Ramos (cell line): ENCODE measurements at regions not wholly inside any gene's neighbourhood (a gene's known extent, or its start where the extent isn't known, plus 50 kb on each side); places are given as distances from the start of the nearest gene placed in this dataset.

Experiments used
- in situ Hi-C: fragments of 300-500 bp; cut with MboI; formaldehyde crosslinking; loops from one replicate; pipeline ENCODE4 v1.14.3; 2022; ENCODE audit warnings: low sequenced_read_pairs; ENCODE audit not compliant: unreplicated experiment

DNA sequence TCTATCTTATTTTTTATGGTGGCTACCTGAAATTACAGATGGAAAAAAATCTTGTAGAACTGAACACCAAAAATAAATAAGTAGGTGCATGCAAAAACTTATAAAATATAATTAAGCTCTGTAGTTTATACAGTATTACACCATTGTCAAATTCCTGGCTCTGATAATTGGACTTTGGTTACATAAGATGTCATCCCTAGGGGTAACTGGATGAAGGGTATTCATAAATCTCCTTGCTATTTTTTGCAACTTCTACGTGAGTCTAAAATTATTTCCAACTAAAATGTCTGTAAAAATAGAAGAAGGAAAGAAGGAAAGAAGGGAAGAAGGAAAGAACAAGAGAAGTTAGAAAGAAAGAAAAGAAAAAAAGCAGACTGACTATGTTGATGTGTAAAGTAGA lies 716.6 kb downstream of the BCL11B start:
- in situ Hi-C loops, result no loop called here

DNA sequence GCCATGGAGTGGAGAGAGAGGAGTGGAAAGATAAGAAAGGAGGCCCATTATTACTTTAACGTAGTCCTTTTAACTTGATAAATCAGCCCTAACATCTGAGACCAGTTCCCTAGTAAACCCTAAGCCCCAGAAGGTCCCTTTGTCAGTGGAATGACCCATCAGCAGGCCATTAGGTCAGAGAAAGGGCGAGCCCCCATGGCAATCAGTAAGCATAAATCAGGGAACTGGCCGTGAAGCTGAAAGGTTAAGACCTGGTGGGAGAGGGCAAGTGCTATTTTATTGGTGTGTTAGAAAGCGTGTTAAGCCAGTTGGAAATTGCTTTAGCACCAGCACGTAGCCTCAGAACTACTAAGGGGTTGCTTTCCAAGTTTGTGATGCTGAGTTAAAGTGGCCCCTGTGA lies 708.0 kb downstream of the BCL11B start:
- in situ Hi-C loops, result no loop called here

DNA sequence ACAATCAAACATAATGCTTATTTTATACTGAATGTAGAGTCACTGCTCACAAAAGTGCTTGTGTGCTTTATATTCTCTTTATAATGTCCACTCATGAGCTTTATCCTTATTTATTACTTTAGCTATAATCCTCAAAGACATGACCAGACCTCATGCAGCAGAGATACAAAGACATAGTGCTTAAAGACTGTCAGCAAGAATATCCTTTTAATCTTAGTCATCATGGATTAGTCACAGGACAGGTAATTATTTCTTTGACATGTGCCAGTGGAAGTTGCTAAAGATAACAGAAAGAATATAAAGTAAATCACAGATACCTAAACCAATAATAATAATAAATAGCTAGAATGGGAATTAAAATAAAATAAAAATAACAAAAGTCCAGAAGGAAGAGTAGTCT lies 707.5 kb downstream of the BCL11B start:
- in situ Hi-C loops, result no loop called here

DNA sequence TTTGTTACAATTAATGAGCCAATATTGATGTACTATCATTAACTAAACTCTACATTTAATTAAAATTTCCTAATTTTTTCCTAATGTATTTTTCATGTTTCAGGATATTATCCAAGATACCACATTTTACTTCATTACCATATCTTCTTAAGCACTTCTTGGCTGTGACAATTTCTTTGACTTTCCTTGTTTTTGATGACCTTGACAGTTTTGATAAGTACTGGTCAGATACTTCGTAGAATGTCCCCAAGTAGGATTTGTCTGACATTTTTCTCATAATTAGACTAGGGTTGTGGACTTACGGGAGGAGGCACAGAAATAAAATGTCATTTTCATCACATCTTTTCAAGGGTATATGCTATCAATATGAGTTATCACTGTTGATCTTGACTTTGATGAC lies 700.9 kb downstream of the BCL11B start:
- in situ Hi-C loops, result no loop called here

DNA sequence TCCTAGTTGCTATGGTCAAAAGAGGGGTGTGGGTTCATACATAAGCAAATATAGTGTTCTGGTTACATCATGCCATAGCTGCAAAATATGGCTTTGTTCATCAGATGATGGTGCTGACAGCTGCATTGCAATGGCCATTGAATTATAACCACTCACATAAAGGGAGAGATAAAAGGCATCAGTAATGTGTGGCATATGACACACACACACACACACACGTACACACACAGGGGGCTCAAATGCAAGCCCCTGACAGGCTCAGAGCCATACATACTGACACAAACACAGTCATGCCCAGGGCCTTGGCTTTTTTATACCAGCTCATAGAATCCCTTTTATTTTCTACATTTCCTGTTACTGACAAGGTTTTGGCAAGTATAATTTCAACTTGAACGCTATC lies 698.9 kb downstream of the BCL11B start:
- in situ Hi-C loops, result no loop called here

DNA sequence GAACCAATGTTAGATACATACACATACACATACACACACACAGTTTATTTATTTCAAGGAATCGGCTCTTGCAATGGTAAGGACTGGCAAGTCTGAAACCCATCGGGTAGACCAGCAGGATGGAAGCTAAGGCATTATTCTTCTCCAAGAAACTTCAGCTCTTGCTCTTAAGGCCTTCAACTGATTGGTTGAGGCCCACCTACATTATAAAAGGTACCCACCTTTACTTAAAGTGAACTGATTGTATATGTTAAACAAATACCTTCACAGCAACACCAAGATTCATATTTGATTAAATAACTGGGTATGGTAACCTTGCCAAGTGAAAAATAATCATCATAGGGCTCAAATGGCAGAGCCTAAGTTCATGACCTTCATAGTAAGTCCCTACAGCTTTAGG lies 695.5 kb downstream of the BCL11B start:
- in situ Hi-C loops, result no loop called here

DNA sequence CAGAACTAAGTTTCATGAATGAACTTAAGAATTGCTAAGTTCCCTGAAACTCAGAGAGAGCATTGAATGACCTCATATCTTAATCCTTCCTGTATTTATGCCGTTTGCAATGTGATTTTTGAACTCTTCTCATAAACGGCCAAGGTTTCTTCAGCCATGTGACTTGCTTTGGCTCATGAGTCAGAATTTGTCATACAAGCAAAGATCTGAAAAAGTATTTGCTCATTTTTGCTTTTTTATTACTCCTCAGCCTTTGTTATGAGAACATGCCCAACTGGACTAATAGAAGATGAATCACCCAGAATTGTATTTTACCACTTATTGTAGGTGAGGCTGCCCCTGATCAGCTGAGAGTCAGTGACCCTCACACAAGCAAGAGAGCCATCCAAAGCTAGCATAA lies 693.8 kb downstream of the BCL11B start:
- in situ Hi-C loops, result no loop called here

DNA sequence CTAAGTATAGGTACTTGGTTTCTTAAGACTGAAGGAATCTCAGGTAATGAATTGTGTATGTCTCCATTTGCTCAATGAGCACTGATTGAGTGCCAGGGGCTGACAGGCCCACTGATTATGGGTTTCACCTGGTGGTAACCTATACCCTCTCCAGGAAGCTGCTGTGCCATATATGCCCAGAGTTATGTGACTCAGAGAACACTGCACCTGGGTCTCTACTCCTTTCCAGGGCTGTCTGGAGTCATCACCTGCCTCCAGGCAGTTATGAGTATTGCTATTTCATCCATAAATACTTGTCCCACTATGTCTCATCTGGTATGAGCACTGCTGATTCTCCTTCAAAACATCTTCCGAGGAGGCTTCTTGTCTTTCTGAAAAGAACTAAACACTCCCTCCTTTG lies 692.9 kb downstream of the BCL11B start:
- in situ Hi-C loops, result no loop called here

DNA sequence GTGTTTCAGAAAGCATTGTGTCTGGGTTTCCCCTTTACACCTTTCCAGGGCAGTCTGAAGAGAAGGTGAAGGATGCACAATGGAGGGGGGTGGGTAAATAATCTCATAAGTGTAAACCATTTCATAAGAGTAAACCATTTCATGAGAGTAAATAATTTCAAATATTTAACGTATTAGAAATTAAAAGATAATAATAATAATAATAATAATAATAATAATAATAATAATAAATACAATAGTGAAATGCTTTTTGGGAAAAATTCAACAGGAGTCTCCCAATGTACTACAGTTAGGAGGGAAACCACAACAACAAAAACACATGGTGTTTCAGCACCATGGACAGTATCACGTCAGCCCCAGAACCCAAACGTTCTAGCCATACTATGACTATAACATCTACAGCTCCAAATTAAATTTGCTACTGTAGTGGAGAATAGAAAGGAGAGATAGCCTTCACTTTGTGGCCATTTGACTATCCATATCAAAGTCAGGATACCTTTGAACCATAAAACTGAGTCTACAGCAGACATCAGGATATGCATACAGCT lies 691.8 kb downstream of the BCL11B start:
- in situ Hi-C loops, result no loop called here

DNA sequence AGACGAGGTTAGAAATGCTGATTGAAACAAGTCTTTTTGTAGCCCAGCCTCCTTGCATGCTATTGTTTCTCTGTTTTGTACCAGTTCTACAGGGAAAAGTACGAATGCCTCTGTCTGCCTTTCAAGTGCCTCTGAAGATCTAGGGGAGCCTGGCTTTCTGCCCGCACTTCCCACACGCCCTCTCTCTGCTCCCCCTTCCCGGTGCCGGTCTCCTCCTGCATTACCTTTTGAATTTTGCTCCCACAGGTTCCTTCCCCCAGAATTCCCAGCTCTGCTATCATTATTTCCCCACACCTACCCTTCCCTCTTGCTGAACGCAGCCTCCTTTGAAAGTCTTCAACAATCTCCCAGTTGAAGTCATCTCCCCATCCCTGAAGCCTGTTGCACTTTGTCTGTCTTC lies 689.7 kb downstream of the BCL11B start:
- in situ Hi-C loops, result no loop called here

DNA sequence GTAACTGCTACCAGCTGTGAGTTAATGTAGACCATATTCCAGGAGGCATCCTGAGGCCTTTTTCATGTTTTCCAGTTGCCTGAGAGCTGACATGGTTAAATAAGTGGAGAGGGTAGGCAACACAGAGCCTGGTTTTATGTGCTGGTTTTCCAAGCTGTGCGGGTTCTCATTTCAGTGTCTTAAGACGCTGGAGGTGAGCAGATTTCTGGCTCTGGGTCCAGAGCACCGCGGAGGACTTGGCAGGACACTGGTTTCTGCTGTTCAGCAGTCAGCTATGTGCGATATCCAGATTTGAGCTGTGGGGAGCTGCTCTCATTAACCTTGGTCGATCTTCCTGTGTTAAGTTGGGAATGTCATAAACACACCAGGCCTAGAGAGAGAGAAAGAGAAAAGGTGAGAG lies 680.8 kb downstream of the BCL11B start:
- in situ Hi-C loops, result no loop called here

DNA sequence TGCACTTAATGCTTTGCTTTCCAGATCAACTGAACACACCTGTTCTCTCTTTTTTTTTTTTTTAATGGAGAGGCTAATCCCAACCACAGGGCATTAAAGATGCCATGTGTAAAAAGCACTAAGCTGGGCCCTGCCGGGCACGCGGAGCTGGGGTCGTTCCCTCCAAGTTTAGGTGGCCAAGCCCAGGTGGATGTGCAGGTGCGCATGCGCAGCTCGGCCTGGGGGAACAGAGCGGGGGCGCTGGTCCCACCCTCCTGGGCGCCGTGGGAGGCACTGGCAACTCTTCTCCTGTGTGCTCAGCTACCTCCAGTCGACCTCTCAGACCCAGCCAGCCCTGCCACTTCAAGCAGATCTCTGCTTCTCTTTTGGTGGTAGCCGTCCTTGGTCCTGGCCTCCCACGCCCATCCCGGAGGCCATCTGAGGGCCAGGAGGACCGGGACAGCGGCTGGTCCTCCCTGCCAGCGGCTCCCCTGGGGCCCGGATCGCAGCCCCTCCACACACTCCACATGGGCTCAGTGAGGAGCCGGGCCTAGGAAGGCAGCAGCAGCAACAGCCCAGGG lies 679.3 kb downstream of the BCL11B start:
- in situ Hi-C loops, result no loop called here

DNA sequence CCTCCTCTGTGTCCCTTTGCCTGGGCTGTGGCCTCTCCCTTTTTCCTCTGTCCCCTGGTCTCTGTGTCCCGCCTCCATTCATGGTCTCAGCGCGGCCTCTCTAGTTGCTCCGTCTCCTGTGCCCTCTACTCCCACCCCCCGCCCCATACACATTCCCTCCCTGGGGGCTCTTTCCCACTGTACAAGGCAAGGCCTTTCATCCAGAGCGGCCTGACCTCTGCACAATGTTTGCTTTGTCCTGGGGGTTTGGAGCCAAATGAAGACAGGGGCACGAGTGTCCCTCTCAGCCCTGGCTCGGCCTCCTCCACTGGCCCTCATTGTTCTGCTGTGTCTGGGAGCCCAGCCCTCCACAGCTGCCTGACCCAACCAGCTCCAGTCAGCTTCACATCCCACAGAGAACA lies 678.6 kb downstream of the BCL11B start:
- in situ Hi-C loops, result no loop called here

DNA sequence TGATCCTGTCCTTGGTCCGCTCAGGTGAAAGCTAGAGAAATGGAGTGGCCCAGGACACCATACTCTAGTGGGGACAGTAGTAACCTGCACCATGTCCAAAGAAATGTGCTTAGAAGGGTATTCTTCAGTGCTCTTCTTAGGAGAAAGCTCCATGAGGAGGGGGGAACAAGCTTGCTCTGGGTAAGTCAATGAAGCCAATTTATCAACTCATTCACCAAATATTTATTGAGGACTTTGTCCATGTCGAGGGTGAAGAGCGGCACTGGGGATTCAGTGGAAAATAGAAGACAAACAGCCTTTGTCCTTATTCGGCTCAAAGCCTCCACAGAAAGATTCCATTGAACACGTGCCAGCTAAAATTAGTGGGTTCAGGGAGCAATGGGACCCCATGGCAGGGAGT lies 677.8 kb downstream of the BCL11B start:
- in situ Hi-C loops, result no loop called here

DNA sequence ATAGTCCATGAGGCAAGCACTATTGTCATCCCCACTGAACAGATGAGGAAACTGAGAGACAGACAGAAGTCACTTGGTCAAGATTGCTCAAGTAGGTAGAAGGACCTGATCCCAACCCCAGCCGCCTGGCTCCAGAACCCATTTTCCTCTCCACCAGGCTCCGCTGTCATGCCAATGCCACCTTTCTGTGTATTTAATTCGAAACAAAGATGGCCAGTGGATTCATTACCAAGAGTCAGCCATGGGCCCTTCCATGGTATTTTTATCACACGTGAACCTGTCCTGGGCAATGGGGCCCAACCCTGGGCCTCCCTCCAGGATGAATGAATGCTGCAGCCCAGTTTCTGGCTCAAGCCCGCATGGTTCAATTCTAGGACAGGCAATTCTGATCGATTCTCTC lies 673.4 kb downstream of the BCL11B start:
- in situ Hi-C loops, result no loop called here

DNA sequence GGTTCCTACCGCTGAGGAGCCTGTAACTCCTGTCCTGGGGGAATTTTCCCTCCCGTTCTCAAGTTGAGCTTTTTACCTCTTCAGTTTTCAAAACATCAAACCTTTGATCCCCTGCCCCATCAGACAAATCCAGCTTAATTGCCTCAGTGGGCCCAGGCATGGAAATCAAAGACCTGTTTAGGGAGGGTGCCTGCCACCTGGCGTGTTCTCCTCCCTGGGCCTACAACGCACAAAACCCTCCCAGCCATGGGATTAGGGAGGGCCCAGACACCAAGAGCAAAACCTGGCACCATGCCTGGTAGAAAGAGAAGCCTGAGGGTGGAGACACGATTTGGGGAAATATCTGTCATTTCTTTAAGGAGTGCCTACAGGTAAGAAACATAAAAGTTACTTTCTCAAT lies 672.9 kb downstream of the BCL11B start:
- in situ Hi-C loops, result no loop called here

DNA sequence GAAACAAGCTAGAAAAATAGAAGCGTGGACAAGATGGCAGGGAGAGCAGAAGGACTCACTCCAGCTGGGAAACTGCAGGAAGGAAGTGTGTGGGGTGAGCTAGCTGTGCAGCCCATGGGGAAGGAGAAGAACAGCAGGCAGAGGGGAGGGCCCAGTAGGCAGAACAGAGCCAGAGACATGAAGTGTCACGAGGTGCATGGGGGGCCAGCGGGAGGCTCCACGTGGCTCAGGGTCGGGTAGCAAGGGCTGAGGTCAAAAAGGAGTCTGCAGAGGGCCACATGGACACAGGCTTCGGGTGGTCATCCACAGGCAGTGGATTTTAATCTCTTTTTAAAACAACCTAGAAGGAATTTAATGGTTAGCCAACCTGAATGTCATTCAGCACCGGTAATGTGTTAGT lies 669.0 kb downstream of the BCL11B start:
- in situ Hi-C loops, result no loop called here

DNA sequence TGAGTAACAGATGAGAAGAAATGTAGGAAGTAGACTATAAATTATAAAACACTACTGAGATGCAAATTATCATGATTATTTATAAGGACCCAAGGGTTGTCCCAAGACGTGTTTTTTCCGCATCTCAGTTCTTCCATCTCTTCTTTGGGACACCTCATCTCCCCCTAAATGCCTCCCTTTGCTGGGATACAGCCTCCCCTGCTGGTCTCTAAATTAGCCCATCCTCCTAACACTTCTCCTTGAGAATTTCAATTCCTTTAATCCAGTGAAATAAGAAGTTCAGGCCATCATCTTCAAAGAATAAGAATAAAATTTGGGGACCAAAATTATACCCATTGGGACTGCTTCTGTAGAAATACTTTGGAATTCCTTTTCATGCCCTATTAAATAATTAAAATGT lies 667.0 kb downstream of the BCL11B start:
- in situ Hi-C loops, result no loop called here

DNA sequence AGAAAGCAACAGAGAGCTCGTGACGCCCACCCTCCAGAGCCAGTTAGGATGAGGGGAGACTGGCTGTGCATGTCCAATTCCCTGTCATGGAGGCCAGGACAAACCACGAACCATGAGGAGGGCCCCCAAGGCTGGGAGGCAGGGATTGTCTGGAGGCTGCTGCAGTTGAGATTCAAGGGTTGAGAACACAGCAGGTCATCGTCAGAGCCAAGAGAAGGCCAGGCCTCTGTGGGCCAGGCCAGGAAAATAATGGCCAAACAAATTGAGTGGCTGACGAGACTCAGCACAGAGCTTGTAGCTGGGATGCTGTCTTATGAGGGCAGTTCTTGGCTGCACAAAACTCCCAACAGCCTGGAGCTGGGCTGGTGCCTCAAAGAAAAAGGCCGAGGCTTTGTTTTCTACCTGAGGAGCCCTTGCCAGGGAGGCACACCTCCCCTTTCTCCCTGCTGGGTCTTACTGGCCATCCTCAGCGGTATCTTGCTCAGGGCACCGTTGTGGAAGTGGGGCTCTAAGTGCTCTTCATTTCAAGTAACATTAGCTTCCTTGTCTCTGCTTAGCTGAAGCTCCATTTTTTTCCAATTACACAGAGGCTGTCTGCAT lies 665.9 kb downstream of the BCL11B start:
- in situ Hi-C loops, result no loop called here

DNA sequence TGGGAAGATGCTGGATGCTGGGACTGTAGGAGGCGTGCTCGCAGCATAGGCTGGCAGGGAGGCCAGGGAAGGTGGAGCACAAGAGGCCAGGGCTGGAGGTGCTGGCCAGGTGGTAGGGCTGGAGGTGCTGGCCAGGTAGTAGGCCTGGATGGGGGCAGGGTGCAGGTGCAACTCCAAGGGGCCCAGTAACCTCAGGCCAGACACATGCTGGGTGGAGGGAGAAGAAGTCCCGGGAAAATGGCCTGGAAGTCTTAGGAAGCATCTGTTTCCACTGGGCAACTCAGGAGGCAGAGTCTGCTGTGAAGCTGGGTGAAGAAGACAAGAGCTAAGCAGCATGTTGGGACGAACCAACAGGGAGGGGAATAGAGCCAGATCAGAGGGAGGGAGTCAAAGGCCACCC lies 665.2 kb downstream of the BCL11B start:
- in situ Hi-C loops, result no loop called here

DNA sequence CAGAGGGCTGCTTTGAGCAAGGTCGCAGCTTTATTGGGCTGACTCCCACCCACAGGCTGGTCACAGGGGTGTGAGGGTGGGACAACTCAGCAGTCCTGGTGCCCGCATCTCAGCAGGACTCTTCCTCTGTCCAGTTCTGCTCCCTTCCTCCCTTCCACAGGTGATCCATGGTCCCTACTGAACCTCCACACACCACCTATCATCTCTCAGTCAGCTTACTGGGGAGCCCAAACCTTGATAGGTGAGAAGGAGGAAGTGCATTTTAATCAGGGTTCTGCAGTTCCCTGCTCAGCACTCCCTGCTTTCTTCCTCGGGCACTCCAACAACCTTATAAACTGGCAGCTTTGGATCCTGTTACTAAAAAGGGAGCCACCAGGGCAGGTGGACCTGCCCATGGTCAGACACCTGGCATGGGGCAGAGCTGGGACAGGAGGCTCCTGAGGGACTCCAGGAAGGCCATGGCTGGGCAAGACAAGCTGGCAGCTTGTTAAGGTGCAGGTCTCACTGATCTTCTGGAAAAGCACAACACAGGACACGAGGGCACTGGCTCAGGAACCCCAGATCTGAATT lies 664.6 kb downstream of the BCL11B start:
- in situ Hi-C loops, result no loop called here
